ENCODE measurements at regions not wholly inside any gene's neighbourhood (a gene's known extent, or its start where the extent isn't known, plus 50 kb on each side); places are given as distances from the start of the nearest gene placed in this dataset.

DNA sequence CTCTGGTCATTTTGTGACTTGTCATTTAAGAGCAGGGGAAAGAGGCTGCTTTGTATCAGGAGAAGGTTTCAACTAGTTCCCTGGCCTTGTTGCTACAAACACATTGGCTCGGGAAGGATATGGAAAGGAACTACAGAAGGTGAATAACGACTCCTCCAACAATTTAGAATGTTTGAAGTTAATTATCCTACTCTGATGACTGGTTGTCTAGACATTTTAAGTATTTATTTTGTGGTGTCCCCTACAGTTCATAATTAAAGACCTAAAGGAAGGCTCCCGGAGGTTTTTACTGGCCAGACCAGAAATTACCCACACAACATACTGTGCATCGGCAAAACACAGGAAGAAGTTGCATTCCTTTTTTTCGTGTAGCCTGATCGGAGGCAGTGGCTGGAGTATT lies 515.8 kb upstream of the SALL1 start:
- no peak overlapping the region for H3K4me2 ChIP-seq (ENCODE audit: insufficient read depth, low read length)
- H3K27ac ChIP-seq (ENCODE audit: insufficient read depth, low read depth, low read length) = no peak overlapping the region
- no TSS peak for BruUV-seq (replicated peaks)
- no peak for TF ChIP-seq POLR2AphosphoS5 (IDR thresholded peaks at IDR 0.05; ENCODE audit: insufficient read depth, low read depth, low read length)
- TF ChIP-seq MYC (IDR thresholded peaks at IDR 0.05; ENCODE audit: low read depth, low read length) = no peak
- no peak for TF ChIP-seq MAX (IDR thresholded peaks at IDR 0.05; ENCODE audit: insufficient read depth, insufficient read length)
- no peak overlapping the region for H3K9ac ChIP-seq (replicated peaks; ENCODE audit: extremely low read depth, insufficient read depth, low read length)
- DNase-seq (ENCODE audit: low read depth, low spot score) (no peak), FAIRE-seq (no peak)
- no peaks in the 10 kb centered on the region for H3K36me3 ChIP-seq (ENCODE audit: control insufficient read depth in 2 of 2, extremely low read depth in 1 of 2, insufficient read depth in 2 of 2, low read length in 2 of 2)
- no peak overlapping the region for H3K4me3 ChIP-seq (replicated peaks in 1 of 3; ENCODE audit: insufficient read depth in 1 of 3, low read depth in 1 of 3, low read length in 3 of 3)
- no peaks in the 10 kb centered on the region for H3K9me3 ChIP-seq (replicated peaks; ENCODE audit: control insufficient read depth, insufficient read depth, low read length)
- intact Hi-C loops (cut with micrococcal nuclease) = no loop called here
- dilution Hi-C loops (cut with MboI; ENCODE audit: extremely low pct_ligation_motif_present, low sequenced_read_pairs) = no loop called here
- no peak overlapping the region for H2AFZ ChIP-seq (ENCODE audit: low read depth, low read length)
- no peaks in the 10 kb centered on the region for H3K27me3 ChIP-seq (ENCODE audit: control insufficient read depth in 2 of 2, insufficient read depth in 2 of 2, low read length in 2 of 2)
- ChIA-PET CTCF (no interaction called here), POLR2A (no interaction called here)
- H3K4me1 ChIP-seq (ENCODE audit: control insufficient read depth, extremely low read depth, insufficient read depth, low read length) = no peaks in the 10 kb centered on the region
- no peaks in the 10 kb centered on the region for H3K79me2 ChIP-seq (ENCODE audit: control insufficient read depth, insufficient read depth, low read length)
- no peaks in the 10 kb centered on the region for H3K9me1 ChIP-seq (replicated peaks; ENCODE audit: control insufficient read depth, extremely low read depth, insufficient read depth, low read length)
- no peaks in the 10 kb centered on the region for H4K20me1 ChIP-seq (replicated peaks; ENCODE audit: control insufficient read depth, extremely low read depth, insufficient read depth, low read length)

GRCh38 chr16:51666074-51666473 lies 515.0 kb upstream of the SALL1 start:
- intact Hi-C loops (cut with micrococcal nuclease) = no loop called here
- no peak for DNase-seq (ENCODE audit: low read depth, low spot score)
- no peaks in the 10 kb centered on the region for H4K20me1 ChIP-seq (replicated peaks; ENCODE audit: control insufficient read depth, extremely low read depth, insufficient read depth, low read length)
- no peak overlapping the region for H3K9ac ChIP-seq (replicated peaks; ENCODE audit: extremely low read depth, insufficient read depth, low read length)
- no peaks in the 10 kb centered on the region for H3K36me3 ChIP-seq (ENCODE audit: control insufficient read depth in 2 of 2, extremely low read depth in 1 of 2, insufficient read depth in 2 of 2, low read length in 2 of 2)
- no peak overlapping the region for H3K27ac ChIP-seq (ENCODE audit: insufficient read depth, low read depth, low read length)
- no peaks in the 10 kb centered on the region for H3K27me3 ChIP-seq (ENCODE audit: control insufficient read depth in 2 of 2, insufficient read depth in 2 of 2, low read length in 2 of 2)
- no peak for FAIRE-seq
- H3K9me3 ChIP-seq (replicated peaks; ENCODE audit: control insufficient read depth, insufficient read depth, low read length) = no peaks in the 10 kb centered on the region
- BruUV-seq (replicated peaks) = no TSS peak
- TF ChIP-seq, protein P1, sequence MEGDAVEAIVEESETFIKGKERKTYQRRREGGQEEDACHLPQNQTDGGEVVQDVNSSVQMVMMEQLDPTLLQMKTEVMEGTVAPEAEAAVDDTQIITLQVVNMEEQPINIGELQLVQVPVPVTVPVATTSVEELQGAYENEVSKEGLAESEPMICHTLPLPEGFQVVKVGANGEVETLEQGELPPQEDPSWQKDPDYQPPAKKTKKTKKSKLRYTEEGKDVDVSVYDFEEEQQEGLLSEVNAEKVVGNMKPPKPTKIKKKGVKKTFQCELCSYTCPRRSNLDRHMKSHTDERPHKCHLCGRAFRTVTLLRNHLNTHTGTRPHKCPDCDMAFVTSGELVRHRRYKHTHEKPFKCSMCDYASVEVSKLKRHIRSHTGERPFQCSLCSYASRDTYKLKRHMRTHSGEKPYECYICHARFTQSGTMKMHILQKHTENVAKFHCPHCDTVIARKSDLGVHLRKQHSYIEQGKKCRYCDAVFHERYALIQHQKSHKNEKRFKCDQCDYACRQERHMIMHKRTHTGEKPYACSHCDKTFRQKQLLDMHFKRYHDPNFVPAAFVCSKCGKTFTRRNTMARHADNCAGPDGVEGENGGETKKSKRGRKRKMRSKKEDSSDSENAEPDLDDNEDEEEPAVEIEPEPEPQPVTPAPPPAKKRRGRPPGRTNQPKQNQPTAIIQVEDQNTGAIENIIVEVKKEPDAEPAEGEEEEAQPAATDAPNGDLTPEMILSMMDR (IDR thresholded peaks at IDR 0.05; ENCODE audit: extremely low read depth in 1 of 2, insufficient read depth in 1 of 2, low read depth in 1 of 2, low read length in 2 of 2) = no peak
- no peak for TF ChIP-seq GATA2 (IDR thresholded peaks at IDR 0.05; ENCODE audit: insufficient read depth, insufficient read length, low read depth, low read length)
- no peak for TF ChIP-seq POLR2AphosphoS5 (IDR thresholded peaks at IDR 0.05; ENCODE audit: insufficient read depth, low read depth, low read length)
- no peak for TF ChIP-seq FOS (IDR thresholded peaks at IDR 0.05; ENCODE audit: borderline replicate concordance, insufficient read depth, low read length)
- no peak for TF ChIP-seq MAX (IDR thresholded peaks at IDR 0.05; ENCODE audit: insufficient read depth, insufficient read length)
- TF ChIP-seq EZH2 (IDR thresholded peaks at IDR 0.05; ENCODE audit: borderline replicate concordance, low read depth, low read length, severe bottlenecking) = no peak
- no peak for TF ChIP-seq POLR2A (IDR thresholded peaks at IDR 0.05; ENCODE audit: low read depth, low read length)
- no peak for TF ChIP-seq JUN (IDR thresholded peaks at IDR 0.05; ENCODE audit: borderline replicate concordance, insufficient read depth, insufficient read length, low read depth)
- TF ChIP-seq MYC (IDR thresholded peaks at IDR 0.05; ENCODE audit: low read depth, low read length) = no peak
- H3K9me1 ChIP-seq (replicated peaks; ENCODE audit: control insufficient read depth, extremely low read depth, insufficient read depth, low read length) = no peaks in the 10 kb centered on the region
- dilution Hi-C loops (cut with MboI; ENCODE audit: extremely low pct_ligation_motif_present, low sequenced_read_pairs) = no loop called here
- H2AFZ ChIP-seq (ENCODE audit: low read depth, low read length) = no peak overlapping the region
- H3K79me2 ChIP-seq (ENCODE audit: control insufficient read depth, insufficient read depth, low read length) = no peaks in the 10 kb centered on the region
- H3K4me3 ChIP-seq (replicated peaks in 1 of 3; ENCODE audit: insufficient read depth in 1 of 3, low read depth in 1 of 3, low read length in 3 of 3) = no peak overlapping the region
- no peak overlapping the region for H3K4me2 ChIP-seq (ENCODE audit: insufficient read depth, low read length)
- no peaks in the 10 kb centered on the region for H3K4me1 ChIP-seq (ENCODE audit: control insufficient read depth, extremely low read depth, insufficient read depth, low read length)
- POLR2A ChIA-PET = no interaction called here
- CTCF ChIA-PET = no interaction called here

All from endothelial cell of umbilical vein (primary cell).